Keratinocyte (primary cell): ENCODE measurements at regions not wholly inside any gene's neighbourhood (a gene's known extent, or its start where the extent isn't known, plus 50 kb on each side); places are given as distances from the start of the nearest gene placed in this dataset.

Source experiments
- DNase-seq: peaks from one replicate; pipeline ENCODE4 v3.0.0-alpha.2; 2011; ENCODE audit warnings: low read depth, missing footprints, low spot score
- FAIRE-seq: peaks from 2 replicates; lab custom pipeline; 2011; peaks lifted over from hg19 to GRCh38; lab: Jason Lieb, UNC
- H2AFZ ChIP-seq: 2 replicates; pipeline ENCODE4 v1.6.0; 2012; ENCODE audit warnings: low read length, control low read depth, inconsistent platforms; ENCODE audit not compliant: control insufficient read depth
- H3K27ac ChIP-seq: 2 replicates; pipeline ENCODE4 v1.5.1; 2011; ENCODE audit warnings: low read length; ENCODE audit not compliant: control insufficient read depth, insufficient read depth
- H3K27me3 ChIP-seq: 3 replicates; pipeline ENCODE4 v1.6.0; 2011; ENCODE audit warnings: low read length; ENCODE audit not compliant: control insufficient read depth, insufficient read depth; ENCODE audit errors: extremely low read depth
- H3K36me3 ChIP-seq, 2 experiments: 2 replicates in 1 of 2; 3 replicates in 1 of 2; pipeline ENCODE4 v1.5.1; 2011; ENCODE audit warnings: low read length in 2 of 2, mild to moderate bottlenecking in 1 of 2; ENCODE audit not compliant: control insufficient read depth in 2 of 2, insufficient read depth in 2 of 2; ENCODE audit errors: extremely low read depth in 1 of 2
- H3K4me1 ChIP-seq: 3 replicates; pipeline ENCODE4 v1.5.1; 2011; ENCODE audit warnings: low read length; ENCODE audit not compliant: control insufficient read depth, insufficient read depth; ENCODE audit errors: extremely low read depth
- H3K4me2 ChIP-seq: 3 replicates; pipeline ENCODE4 v1.6.0; 2011; ENCODE audit warnings: low read depth, low read length; ENCODE audit not compliant: control insufficient read depth, insufficient read depth; ENCODE audit errors: extremely low read depth
- H3K4me3 ChIP-seq, 3 experiments: fragments of 200-600 bp in 1 of 3; sonication (generic) in 1 of 3; 2 replicates in 2 of 3; 3 replicates in 1 of 3; pipeline ENCODE4 v1.5.1; 2011 to 2016; ENCODE audit warnings: low read length in 3 of 3, mild to moderate bottlenecking in 3 of 3, control low read depth in 2 of 3, inconsistent platforms in 1 of 3, low read depth in 1 of 3, mixed read lengths in 1 of 3, mixed run types in 1 of 3, moderate library complexity in 1 of 3; ENCODE audit not compliant: control insufficient read depth in 2 of 3, insufficient read depth in 2 of 3; ENCODE audit errors: extremely low read depth in 1 of 3
- H3K79me2 ChIP-seq: 2 replicates; pipeline ENCODE4 v1.6.0; 2012; ENCODE audit warnings: low read length; ENCODE audit not compliant: control insufficient read depth, insufficient read depth
- H3K9ac ChIP-seq: 3 replicates; pipeline ENCODE4 v1.6.0; 2011; ENCODE audit warnings: low read length; ENCODE audit not compliant: control insufficient read depth, insufficient read depth; ENCODE audit errors: extremely low read depth
- H3K9me1 ChIP-seq: 3 replicates; pipeline ENCODE4 v1.6.0; 2011; ENCODE audit warnings: low read length; ENCODE audit not compliant: control insufficient read depth, insufficient read depth; ENCODE audit errors: extremely low read depth
- H3K9me3 ChIP-seq: 2 replicates; pipeline ENCODE4 v1.5.1; 2012; ENCODE audit warnings: low read depth, low read length; ENCODE audit not compliant: control insufficient read depth
- H4K20me1 ChIP-seq: 3 replicates; pipeline ENCODE4 v1.6.0; 2011; ENCODE audit warnings: low read length; ENCODE audit not compliant: control insufficient read depth, insufficient read depth; ENCODE audit errors: extremely low read depth
- CTCF ChIP-seq, 3 experiments: IDR thresholded peaks in 1 of 3; conservative IDR thresholded peaks in 1 of 3; optimal IDR thresholded peaks in 1 of 3; 2 replicates in 2 of 3; 3 replicates in 1 of 3; pipeline versions ENCODE3 to v1.5.1; 2011; ENCODE audit warnings: low read length in 3 of 3, mild to moderate bottlenecking in 3 of 3, moderate library complexity in 2 of 3, control low read depth in 1 of 3, inconsistent platforms in 1 of 3; ENCODE audit not compliant: insufficient read depth in 2 of 3; ENCODE audit errors: extremely low read depth in 1 of 3
- EZH2 ChIP-seq: IDR thresholded peaks from one replicate; pipeline ENCODE4 v1.6.1; 2012; ENCODE audit warnings: inconsistent platforms, mild to moderate bottlenecking, low read length, moderate library complexity
- dilution Hi-C: fragments of 300-500 bp; cut with MboI; formaldehyde crosslinking; loops from one replicate; pipeline ENCODE4 v1.7.0; 2020; ENCODE audit warnings: low sequenced_read_pairs; ENCODE audit not compliant: extremely low pct_ligation_motif_present

- no peaks in the 10 kb centered on the region for H3K27me3 ChIP-seq
- H3K9ac ChIP-seq, result no peak overlapping the region
- H2AFZ ChIP-seq, result no peak overlapping the region
- no peaks in the 10 kb centered on the region for H4K20me1 ChIP-seq
- no peaks in the 10 kb centered on the region for H3K79me2 ChIP-seq
- FAIRE-seq (no peak), DNase-seq (no peak)
- no peaks in the 10 kb centered on the region for H3K9me1 ChIP-seq
- no peaks in the 10 kb centered on the region for H3K36me3 ChIP-seq
- H3K27ac ChIP-seq, result no peak overlapping the region
- H3K9me3 ChIP-seq, result no peaks in the 10 kb centered on the region
- no peak overlapping the region for H3K4me2 ChIP-seq
- dilution Hi-C loops, result no loop called here
- no peak overlapping the region for H3K4me3 ChIP-seq
- no peaks in the 10 kb centered on the region for H3K4me1 ChIP-seq
- TF ChIP-seq CTCF (optimal IDR thresholded peaks at IDR 0.05 in 1 of 3, IDR thresholded peaks at IDR 0.05 in 1 of 3, conservative IDR thresholded peaks at IDR 0.05 in 1 of 3; ENCODE audit: extremely low read depth in 1 of 3, insufficient read depth in 2 of 3, low read length in 3 of 3) (no peak), EZH2 (no peak)
Measured at GRCh38 chr21:40967771-40968170, 120.8 kb upstream of the DSCAM start.

- Histone ChIP-seq H3K27ac (no peak overlapping the region), H3K79me2 (no peaks in the 10 kb centered on the region), H3K4me3 (no peak overlapping the region), H2AFZ (no peak overlapping the region), H3K36me3 (no peaks in the 10 kb centered on the region), H3K4me1 (no peaks in the 10 kb centered on the region), H4K20me1 (no peaks in the 10 kb centered on the region), H3K9ac (no peak overlapping the region), H3K4me2 (no peak overlapping the region), H3K9me1 (no peaks in the 10 kb centered on the region), H3K27me3 (no peaks in the 10 kb centered on the region), H3K9me3 (no peaks in the 10 kb centered on the region)
- TF ChIP-seq CTCF (optimal IDR thresholded peaks at IDR 0.05 in 1 of 3, IDR thresholded peaks at IDR 0.05 in 1 of 3, conservative IDR thresholded peaks at IDR 0.05 in 1 of 3; ENCODE audit: extremely low read depth in 1 of 3, insufficient read depth in 2 of 3, low read length in 3 of 3) (no peak), EZH2 (no peak)
- dilution Hi-C loops, result no loop called here
- no peak for DNase-seq
- FAIRE-seq, result no peak
Measured at GRCh38 chr21:40972151-40972550, 125.2 kb upstream of the DSCAM start.
